Epidermal melanocyte (primary cell): ENCODE measurements at regions not wholly inside any gene's neighbourhood (a gene's known extent, or its start where the extent isn't known, plus 50 kb on each side); places are given as distances from the start of the nearest gene placed in this dataset.
"Not testable (repeated sequence)": the region's sequence is repeated elsewhere in the genome, so short reads cannot be mapped to it uniquely, and the experiment has no call there.

Experiments
- DNase-seq: peaks from one replicate; pipeline ENCODE4 v3.0.0; 2011; ENCODE audit warnings: low spot score; ENCODE audit not compliant: insufficient read length

DNA sequence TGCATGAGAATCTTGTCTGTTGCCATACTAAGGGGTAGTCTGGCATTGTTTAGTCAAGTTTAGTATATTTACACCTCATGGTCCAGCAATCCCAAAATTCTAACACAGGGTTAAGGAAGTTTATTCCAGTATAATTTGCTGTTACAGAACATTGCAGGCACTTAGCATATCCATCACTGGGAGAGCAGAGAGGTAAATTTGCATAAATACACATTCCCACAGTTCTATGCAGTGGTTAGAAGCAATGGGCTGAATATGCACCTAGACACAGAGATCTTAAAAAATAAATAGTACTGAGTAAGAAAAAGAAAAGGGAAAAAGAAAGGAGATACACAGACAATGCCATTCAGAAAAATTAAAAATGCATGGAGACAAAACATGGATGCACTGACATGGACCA is 692.3 kb upstream of the MEF2C start:
- no peak for DNase-seq

DNA sequence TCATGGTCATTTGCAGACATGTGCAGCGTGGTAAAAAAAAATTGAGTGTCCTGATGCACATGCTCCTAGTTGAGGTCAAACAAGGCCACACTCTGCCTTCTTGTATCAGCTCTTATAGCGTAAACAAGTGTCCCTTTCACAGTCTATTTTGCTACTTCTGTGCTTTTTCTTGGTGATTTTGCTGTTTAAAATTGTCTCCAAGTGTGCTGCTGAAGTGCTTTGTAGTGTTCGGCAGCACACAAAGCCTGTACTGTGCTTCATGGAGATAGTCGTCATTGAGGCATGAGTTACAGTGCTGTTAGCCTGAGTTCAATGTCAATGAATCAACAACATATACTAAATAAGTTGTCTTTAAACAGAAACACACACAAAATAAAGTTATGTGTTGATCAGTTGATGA is 690.4 kb upstream of the MEF2C start:
- DNase-seq: no peak

DNA sequence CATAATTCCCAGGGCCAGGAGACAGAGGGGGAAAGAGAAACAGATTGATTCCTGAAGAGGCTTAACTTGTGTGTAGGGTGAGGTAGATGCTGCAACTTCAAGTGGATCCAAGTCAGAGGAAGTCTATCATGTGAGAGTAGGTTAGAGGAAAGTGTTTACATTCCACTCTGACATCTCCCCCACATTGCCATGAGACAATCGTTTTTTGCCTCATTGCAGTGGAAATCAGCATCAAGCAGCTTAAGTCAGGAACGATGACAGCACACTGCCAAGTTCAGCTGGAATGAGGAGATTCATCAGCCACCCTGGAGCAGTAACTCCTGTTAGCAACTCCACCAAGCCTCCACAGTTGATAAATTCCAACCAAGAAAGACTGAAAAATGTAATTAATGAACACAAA is 689.7 kb upstream of the MEF2C start:
- no peak for DNase-seq

DNA sequence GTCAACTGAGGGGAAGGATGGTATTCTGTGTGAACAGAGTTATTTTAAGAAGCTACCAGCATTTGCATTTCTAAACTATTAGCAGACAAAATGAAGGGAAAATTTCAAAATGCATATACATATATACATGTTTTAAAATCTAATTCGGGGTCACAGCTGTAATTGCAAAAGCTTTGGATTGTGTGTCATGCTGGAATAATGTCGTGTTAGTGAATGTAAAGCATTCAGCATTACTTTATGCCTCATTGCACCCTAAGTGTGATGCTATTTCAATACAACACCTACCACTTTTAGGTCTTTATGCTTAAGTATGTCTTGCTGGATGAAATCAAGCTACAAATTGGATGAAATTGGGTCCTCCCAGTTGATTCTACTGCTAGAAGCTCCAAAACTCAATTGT is 687.6 kb upstream of the MEF2C start:
- DNase-seq: no peak

DNA sequence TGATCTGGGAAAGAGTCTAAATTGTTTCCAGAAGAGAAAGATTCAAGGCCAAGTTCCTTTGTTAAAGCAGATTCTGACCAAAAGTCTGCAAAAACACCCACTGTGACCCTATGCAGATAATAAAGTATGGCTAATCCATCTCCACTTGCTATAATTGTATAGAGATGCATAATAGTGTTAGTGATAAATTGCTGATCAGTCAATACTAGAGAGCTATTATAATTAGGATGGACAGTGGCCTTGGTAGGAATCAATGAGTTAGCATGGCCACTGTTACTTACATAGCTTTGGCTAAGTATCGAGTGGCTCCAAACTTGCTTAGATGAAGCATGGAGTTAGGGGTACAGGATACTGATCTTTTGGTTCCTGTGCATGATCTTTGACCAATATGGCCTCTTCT is 683.4 kb upstream of the MEF2C start:
- no peak for DNase-seq

DNA sequence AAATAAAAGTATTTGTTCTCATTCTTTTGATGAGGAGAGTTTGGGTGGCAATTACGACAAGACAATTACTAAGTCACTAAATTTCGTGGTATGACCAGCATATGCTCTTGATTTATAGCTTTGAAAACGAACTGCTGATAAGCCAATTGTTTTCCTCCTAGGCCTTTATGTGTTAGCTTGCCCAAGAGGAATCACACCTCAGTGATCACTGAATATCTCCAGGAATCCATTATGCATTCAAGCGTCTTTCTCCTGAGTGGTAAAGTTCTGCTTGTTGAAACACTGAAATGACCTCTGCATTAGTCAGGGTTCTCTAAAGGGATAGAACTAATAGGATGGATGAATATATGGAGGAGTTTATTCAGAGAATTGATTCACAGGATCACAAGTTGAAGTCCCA is 677.7 kb upstream of the MEF2C start:
- DNase-seq: no peak

DNA sequence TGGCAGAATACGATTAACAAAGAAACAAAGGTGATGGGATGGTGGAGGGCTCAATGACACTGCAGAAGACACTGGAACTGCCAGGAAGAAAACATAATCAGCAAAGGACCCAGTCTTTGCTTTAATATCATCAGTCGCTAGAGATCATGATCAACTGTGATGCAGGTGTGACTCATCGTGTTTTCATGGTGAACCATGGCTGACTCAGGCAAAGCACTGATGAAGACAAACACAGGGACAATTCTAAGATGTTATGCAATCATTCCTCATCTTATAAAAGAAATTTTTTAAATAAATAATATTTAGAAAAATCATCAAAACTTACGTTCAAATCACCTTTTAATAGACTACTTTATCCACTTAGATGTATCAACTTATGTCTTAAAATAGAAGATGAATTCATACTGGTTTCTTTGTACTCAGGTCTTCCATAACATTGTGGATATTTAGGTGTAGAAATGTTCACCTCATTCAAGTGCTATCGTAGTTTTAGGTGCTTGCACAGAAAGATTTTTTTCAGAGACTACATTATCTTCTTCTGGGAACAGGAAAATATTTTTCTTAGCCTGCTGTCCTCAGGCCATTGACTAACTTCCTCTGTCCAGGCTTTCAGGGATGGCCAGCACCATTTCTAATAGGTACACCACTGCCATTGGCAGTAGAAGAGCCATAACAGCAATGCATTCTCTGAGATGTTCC is 673.4 kb upstream of the MEF2C start:
- no peak for DNase-seq

DNA sequence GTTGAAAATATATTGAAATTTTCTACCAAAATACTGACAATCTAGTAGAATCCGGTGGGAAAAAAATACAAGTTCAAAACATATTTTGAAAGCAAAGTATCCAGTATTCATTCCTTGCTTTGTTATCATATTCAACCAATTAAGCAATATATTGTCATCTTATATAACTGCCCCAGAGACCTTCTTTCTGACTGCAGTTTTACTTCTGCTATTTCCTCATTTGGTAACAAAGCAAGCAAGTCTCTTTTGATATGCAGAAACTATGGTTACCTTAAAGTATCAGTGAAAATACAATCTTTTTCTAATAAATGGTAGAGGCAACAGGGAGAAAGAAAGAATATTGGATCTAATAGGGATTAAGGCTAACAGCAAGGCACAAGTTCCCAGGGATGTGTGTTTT is 663.7 kb upstream of the MEF2C start:
- no peak for DNase-seq

DNA sequence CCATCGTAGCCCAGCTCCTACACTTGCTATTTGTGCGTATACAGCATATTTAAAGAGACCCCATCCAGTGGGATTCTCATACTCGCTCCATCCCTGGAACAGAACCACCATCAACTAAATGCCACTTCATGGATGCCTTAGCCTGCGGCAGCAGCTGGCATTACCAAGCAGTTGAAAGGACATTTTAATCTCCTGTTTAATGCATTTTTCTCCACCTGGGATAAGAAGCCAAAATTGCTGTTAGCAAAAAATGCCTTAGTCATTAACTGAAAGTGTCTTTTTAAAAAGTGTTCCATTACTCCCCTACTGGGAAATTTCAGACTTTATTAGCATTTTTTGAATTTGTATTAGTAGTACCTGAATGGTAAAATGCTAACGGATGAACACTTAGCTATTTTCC is 662.6 kb upstream of the MEF2C start:
- DNase-seq: no peak

DNA sequence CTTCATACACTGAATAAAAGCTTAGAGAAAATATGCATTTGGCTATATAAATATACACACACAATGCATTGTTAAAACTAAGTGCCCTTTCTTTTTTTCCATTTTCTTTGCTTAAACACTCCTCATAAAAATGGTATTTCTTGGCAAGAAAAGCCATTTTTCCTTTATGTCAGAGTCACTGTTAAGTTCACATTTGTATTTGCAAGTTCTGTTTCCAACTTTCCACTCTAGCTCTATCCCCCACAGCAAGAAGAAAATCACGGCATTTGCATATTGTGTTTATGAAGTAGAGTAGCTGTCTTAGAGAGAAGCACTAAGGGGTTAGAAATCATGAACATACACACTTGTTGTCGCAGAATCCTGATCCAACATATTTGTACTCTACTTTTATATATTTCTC is 662.1 kb upstream of the MEF2C start:
- DNase-seq: no peak

DNA sequence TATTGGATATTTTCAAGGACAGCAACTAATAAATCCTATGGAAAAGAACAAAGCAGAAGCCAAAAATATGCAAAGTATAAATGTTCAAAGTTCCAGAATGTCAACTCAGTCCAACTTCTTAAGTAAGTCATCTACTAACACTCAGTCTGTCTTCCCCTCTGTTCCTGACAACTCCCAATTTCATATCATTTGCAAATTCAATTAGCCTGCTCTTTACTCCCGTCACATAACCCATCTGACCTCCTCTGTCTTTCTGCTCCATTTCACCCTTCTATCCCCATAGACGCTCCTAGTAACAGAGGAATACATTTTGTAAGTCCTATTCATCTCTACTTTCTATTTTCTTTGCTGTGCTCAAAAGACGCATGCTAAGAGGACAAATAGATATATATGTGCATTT is 659.8 kb upstream of the MEF2C start:
- no peak for DNase-seq

DNA sequence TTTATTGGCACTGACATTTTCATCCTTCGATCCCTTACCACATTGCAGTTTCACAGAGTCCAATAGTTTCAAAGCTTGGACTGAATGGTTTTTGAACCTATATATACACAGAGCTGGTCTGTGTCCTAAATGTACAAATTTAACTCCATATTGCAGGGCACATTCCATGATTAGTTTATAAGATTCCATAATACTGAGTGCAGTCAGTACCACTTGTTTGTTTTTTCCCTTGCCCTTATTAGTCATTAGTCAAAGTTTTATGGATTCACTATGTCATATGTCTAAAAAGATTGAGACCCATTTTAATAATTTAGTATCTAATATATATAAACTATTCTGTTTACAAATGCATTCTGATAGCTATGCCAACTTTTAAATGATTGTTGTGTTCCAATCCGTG is 654.8 kb upstream of the MEF2C start:
- no peak for DNase-seq

DNA sequence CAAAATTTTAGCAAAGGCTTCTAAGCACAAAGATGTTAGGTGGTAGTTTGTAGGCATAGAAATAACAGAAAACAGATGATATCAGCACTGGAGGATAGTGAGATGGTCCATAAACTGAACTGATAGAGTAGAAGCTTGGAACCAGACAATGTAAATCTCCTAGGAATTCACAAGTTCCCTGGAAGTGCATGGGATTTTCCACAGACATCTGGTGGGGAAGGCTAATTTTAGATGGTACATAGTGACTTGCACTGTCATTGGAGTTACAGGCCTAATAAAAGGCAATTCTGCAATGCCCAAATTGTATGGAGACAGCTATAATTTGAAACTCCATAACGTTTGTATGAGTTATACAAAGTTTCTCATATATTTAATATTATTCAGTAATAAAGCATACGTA is 653.0 kb upstream of the MEF2C start:
- no peak for DNase-seq

DNA sequence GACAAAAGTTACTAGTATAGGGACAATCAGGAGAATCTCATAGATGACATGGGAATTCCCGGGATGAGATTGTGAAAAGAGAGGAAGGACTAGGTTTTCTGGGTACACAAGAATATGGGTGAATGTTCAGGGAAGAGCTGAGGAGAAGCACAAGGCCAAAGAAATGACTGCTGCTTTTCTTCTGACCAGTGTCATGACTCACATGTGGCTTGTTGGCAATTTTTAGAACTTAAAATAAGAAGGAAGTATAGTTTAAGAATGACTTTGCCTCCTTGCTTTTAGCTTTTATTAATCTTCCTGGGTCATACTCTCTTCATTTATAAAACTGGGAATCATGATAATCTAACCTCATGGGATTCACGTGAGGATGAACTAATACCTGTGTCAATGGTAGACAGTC is 652.4 kb upstream of the MEF2C start:
- DNase-seq: no peak

DNA sequence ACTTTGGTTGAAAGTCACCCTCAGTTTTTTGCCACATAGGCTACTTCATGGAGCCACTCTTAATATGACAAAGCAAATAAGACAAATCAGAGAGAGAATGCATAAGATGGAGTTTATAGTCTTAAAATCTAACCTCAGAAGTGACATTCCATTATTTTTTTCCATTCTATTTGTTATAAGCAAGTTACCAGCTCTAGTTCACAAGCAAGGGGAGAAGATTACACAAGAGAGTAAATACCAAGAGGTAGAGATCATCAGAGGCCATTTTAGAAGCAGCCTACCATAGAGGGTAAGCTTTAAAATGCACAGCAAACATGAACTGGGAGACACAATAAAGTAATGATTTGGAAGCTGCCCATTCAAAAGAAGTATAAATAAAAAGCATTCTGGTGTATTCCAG is 651.3 kb upstream of the MEF2C start:
- DNase-seq: no peak

DNA sequence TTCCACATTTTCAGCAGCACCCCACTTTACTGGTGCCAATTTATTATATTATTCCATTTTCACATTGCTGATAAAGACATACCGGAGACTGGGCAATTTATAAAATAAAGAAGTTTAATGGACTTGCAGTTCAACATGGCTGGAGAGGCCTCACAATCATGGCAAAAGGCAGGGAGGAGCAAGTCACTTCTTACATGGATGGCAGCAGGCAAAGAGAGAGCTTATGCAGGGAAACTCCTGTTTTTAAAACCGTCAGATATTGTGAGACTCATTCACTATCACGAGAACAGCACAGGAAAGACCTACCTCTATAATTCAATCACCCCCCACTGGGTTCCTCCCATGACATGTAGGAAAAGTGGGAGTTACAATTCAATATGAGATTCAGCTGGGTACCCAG is 641.8 kb upstream of the MEF2C start:
- no peak for DNase-seq

DNA sequence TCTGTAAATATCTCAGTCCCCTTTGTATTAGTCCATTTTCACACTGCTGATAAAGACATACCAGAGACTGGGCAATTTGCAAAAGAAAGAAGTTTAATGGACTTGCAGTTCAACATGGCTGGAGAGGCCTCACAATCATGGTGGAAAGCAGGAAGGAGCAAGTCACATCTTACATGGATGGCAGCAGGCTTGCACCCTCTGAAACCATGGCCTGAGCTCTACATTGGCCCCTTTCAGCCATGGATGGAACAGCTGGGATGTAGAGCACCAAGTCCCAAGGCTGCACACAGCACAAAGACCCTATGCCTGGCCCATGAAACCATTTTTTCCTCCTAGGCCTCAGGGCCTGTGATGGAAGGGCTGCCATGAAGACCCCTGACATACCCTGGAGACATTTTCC is 640.9 kb upstream of the MEF2C start:
- not testable (repeated sequence) for DNase-seq

DNA sequence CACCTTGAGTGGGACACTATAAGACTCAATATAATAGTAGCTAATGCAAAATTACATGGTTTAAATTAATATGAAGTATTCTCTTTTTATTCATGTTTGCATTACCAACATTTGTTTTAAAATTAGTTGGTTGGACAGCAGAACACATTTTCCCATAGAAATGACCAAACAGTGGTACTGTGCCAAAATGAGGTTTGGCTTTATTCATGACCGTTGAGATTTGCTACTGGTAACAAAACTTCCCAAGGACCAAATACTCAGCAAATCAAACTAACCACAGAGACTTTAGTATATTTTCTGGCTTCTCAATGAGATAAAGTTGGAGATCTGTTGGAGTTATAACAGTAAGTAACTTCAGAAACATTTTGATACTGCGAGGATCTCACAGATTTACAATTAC is 637.8 kb upstream of the MEF2C start:
- no peak for DNase-seq

DNA sequence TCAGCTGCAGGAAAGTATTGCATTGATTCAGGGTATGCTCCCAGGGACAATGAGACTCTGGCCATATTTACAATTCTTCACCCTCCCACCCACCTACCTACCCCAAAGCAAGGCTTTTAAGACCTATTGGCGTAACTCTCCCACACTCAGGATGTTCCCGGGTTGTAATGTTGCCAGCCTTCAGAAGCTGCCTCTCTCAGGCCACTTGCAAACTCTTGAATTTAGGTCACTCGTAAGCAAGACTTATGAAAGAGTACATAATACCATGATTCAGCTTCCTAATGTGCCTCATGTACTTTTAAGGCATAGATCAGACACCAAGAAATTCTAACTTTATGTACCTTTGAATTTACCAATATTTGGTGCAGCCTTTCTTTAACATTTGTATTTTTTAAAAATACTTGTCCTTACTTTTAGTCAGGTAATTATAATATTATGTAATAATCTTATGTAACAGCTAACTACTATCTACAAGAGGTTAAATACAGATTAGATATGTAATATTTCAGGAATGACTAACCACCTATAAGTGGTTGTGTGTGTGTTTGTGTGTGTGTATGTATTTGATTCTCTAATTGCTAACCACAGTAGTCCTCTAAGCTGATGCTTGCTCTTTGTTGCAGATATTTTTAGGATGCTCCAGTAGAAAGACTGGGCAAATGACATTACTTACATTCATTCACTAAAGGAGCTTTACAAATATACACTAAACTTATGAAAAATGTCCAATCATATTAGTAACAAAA is 630.5 kb upstream of the MEF2C start:
- DNase-seq: no peak

DNA sequence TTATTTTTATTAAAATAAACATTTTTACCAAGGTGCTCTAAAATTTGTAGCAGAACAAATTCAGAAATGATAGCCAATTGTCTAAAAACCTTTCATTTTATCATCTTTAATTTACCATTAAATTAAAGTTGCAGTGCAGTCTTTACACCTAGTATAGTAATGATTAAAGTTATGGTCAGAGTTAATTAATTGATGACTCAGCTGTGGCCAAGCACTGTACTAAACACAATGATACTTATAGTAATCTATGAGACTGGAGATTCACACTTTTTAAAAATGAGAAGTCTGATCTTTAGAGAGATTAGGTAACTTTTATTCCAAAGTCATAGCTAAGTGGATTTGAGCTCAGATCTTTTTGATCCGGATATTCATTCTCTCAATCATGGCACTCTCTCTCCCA is 621.1 kb upstream of the MEF2C start:
- no peak for DNase-seq

DNA sequence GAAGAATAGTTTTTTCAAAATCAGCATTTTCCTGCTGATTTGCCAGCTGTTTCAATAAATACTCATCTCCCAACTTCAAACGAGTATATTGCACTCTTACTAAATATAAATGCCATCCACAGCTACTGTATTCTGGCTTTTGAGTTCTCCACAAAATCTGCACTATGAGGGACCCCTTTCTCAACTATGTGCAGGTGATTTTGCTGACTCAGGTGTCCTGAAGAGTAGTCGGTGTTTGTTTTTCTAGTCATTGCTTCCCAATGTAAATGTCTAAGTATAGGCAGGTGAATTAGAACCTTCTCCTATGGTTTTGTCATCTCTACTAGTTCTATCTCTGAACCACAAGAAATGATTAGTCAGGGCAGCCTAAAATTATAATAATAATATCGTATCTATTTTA is 616.8 kb upstream of the MEF2C start:
- no peak for DNase-seq

DNA sequence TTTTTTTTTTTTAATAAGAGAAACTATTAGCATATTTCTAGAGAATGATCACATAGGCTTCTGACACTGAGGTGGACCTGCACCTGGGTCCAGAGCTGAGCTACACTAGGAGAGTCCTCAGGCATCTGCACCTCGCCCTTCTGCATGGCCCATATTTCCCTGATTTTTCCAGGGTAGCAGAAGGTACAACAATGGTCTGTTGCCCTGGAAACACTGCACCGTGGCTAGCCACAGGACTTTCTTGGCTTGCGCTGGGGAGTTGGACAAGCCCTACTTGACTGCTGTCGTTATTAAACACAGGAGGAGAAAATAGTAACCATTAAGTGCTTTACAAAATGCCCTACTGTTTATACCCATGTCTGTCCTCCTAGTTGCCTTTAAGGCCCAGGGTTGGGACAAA is 615.7 kb upstream of the MEF2C start:
- DNase-seq: no peak

DNA sequence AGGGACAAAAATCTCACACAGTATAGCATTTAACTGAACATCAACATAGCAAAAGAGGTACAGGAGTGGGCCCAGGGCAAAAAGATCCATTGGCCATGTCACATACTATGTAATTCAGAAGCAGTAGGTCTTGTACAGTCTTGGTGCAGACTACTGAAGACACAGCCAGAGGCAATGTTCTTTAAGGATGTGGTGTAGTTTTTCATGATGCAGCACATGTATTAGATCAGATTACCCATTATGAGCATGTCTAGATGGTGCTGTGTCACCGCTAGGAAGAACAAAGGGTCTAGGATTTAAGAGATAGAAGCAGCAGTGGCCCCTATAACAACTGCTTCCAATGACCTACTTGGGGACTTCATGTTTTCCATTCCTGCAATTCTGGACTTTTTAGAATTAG is 610.4 kb upstream of the MEF2C start:
- DNase-seq: no peak
